Pancreas (tissue), 10 donors: ENCODE measurements at regions not wholly inside any gene's neighbourhood (a gene's known extent, or its start where the extent isn't known, plus 50 kb on each side); places are given as distances from the start of the nearest gene placed in this dataset.

Source experiments
- ATAC-seq, 4 donors: fragments of 200-7000 bp; cut with Tn5 transposase; one replicate each; pipeline versions ENCODE4 v1.8.0 to v1.9.1; 2020; ENCODE audit warnings: mild to moderate bottlenecking in 4 of 4, moderate library complexity in 4 of 4
- DNase-seq, 6 donors: peaks; one replicate each; pipeline ENCODE4 v3.0.0-alpha.2; 2020
- FAIRE-seq: peaks from 2 replicates; lab custom pipeline; 2012; peaks lifted over from hg19 to GRCh38; lab: Jason Lieb, UNC
- H3K27ac ChIP-seq, 4 donors: fragments of 200-600 bp; sonication (generic); 1 replicate in 3 of 4; 2 replicates in 1 of 4; pipeline versions ENCODE4 v1.5.0 to v1.8.0; 2020
- H3K27me3 ChIP-seq, 4 donors: fragments of 200-600 bp; one replicate each; pipeline ENCODE4 v1.8.0; 2021
- H3K36me3 ChIP-seq, 3 donors: fragments of 200-600 bp; sonication (generic) in 1 of 3; one replicate each; pipeline versions ENCODE4 v1.5.0 to v1.8.0; 2020 to 2021
- H3K4me1 ChIP-seq, 3 donors: fragments of 200-600 bp; one replicate each; pipeline ENCODE4 v1.8.0; 2021
- H3K4me3 ChIP-seq, 4 donors: fragments of 200-600 bp; sonication (generic) in 2 of 4; one replicate each; pipeline versions ENCODE4 v1.5.0 to v1.8.0; 2020 to 2021
- H3K9me3 ChIP-seq, 4 donors: fragments of 200-600 bp; one replicate each; pipeline ENCODE4 v1.8.0; 2021
- WGBS, 2 donors: extraction: QIAGEN DNeasy Blood & Tissue Kit; methylation state at CpG; one replicate each; pipeline ENCODE4 v1.1.7; 2013; 5-methylcytosine and 5-hydroxymethylcytosine counted together
- intact Hi-C, 3 donors: fragments of 100-400 bp; cut with DNase I; formaldehyde crosslinking; loops; one replicate each; pipeline versions ENCODE4 v1.11.1 to v1.14.2; 2022
- TF ChIP-seq, protein P1 (sequence below), 4 donors: fragments of 200-600 bp; sonication (generic) in 3 of 4; IDR thresholded peaks; one replicate each; pipeline versions ENCODE4 v1.5.0 to v1.8.0; 2021; ENCODE audit warnings: antibody characterized with exemption in 4 of 4
- donor health status: healthy with polysubstance abuse.
- donor health status: DM: no; HTN: no; CAD: no; lungs with moderate emphysema.
- donor health status: DM: no; HTN: no; CAD: no.
- donor health status: control.
- donor health status: control.
- donor health status: Bipolar disorder and iron deficiency.
- donor health status: DM: yes; HTN: yes; CAD: no.
- donor health status: DM: no; HTN: no; CAD: no.
- donor health status: DM: no; HTN: no; CAD: no.
- donor health status: DM: yes; HTN: yes; CAD: no.

DNA sequence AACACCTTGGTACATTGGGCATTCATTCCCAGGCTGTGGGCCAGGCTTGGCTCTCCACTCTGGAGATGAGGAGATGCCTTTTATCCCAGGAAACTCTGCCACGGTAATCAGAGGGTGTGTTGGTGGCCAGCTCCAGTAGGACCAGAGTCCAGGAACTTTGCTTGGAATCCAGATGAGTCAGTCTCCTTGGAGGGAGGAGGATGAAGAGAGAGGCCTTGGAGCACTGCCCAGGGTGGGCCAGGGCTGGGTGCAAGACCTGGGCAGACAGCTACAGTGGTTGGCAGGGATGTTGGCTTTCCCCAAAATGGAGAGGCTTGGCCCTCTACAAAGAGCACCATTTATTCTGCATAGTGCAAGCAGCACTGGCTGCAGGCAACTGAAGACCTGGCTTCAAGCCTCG lies 209.0 kb downstream of the RGS9 start:
- FAIRE-seq: no peak
- TF ChIP-seq, protein P1, sequence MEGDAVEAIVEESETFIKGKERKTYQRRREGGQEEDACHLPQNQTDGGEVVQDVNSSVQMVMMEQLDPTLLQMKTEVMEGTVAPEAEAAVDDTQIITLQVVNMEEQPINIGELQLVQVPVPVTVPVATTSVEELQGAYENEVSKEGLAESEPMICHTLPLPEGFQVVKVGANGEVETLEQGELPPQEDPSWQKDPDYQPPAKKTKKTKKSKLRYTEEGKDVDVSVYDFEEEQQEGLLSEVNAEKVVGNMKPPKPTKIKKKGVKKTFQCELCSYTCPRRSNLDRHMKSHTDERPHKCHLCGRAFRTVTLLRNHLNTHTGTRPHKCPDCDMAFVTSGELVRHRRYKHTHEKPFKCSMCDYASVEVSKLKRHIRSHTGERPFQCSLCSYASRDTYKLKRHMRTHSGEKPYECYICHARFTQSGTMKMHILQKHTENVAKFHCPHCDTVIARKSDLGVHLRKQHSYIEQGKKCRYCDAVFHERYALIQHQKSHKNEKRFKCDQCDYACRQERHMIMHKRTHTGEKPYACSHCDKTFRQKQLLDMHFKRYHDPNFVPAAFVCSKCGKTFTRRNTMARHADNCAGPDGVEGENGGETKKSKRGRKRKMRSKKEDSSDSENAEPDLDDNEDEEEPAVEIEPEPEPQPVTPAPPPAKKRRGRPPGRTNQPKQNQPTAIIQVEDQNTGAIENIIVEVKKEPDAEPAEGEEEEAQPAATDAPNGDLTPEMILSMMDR (IDR thresholded peaks at IDR 0.05): no peak
- no peaks in the 10 kb centered on the region for H3K9me3 ChIP-seq
- DNase-seq: no peak
- H3K4me1 ChIP-seq: no peaks in the 10 kb centered on the region
- intact Hi-C loops: no loop called here
- no peak overlapping the region for H3K27ac ChIP-seq
- no peak overlapping the region for H3K4me3 ChIP-seq
- no peak for ATAC-seq
- no peaks in the 10 kb centered on the region for H3K27me3 ChIP-seq
- H3K36me3 ChIP-seq: no peaks in the 10 kb centered on the region
- 72 to 73% methylated on average over 2 of the region's 2 CpGs for WGBS, 2 donors

DNA sequence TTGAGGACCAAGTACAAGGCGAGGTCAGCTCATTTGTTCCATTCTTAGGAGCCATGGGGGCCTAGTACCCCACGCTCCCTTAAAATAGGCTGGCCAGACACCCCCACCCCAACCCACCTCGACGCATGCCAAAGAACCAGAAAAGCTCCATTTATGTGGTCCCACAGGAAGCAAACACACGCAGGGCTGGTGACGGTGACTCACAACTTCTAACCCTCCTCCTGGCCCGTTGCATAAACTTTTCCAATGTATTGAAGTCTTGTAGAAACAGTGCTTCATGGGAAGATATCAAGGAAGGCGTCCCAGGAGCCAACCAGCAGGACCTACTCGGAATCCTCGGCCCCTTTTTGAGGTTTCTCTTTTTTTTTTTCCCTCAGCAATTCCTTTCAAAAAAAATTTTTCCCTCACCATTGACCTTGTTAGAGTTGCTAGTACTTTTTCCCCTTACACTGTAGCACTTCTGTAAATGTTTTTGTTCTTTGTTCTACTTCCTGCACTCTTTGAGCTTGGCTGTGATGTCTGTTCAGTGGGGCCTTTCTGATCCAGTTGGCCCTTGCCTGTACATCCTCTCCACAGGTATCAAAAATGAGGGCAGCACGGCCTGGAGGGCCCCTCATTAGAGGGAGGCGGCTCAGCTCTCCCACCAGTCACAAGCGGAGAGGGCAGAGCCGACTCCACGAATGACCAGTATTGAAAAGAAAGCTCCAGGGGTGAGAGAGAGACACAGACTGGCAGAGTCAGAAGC lies 208.3 kb downstream of the RGS9 start:
- no peak for ATAC-seq
- no peak for FAIRE-seq
- Histone ChIP-seq H3K27me3 (no peaks in the 10 kb centered on the region), H3K36me3 (no peaks in the 10 kb centered on the region), H3K27ac (no peak overlapping the region), H3K9me3 (no peaks in the 10 kb centered on the region), H3K4me3 (no peak overlapping the region), H3K4me1 (no peaks in the 10 kb centered on the region)
- TF ChIP-seq, protein P1 (IDR thresholded peaks at IDR 0.05): no peak
- DNase-seq: no peak
- 78 to 88% methylated on average over 15 of the region's 15 CpGs for WGBS, 2 donors
- intact Hi-C loops: no loop called here

GRCh38 chr17:65340401-65340800 lies 203.2 kb downstream of the RGS9 start:
- intact Hi-C loops: no loop called here
- no peak overlapping the region for H3K27ac ChIP-seq
- DNase-seq (no peak), FAIRE-seq (no peak), ATAC-seq (no peak)
- no peaks in the 10 kb centered on the region for H3K36me3 ChIP-seq
- TF ChIP-seq, protein P1 (IDR thresholded peaks at IDR 0.05): no peak
- no peak overlapping the region for H3K4me3 ChIP-seq
- no peaks in the 10 kb centered on the region for H3K9me3 ChIP-seq
- H3K27me3 ChIP-seq: no peaks in the 10 kb centered on the region
- H3K4me1 ChIP-seq: no peaks in the 10 kb centered on the region

GRCh38 chr17:65334406-65334805 lies 197.2 kb downstream of the RGS9 start:
- Histone ChIP-seq H3K4me1 (no peaks in the 10 kb centered on the region), H3K4me3 (no peak overlapping the region), H3K27me3 (no peaks in the 10 kb centered on the region), H3K9me3 (no peaks in the 10 kb centered on the region), H3K36me3 (no peaks in the 10 kb centered on the region), H3K27ac (no peak overlapping the region)
- 74 to 77% methylated on average over 6 of the region's 6 CpGs for WGBS, 2 donors
- TF ChIP-seq, protein P1 (IDR thresholded peaks at IDR 0.05): no peak
- ATAC-seq: no peak
- FAIRE-seq: no peak
- DNase-seq: no peak
- intact Hi-C loops: no loop called here

- Histone ChIP-seq H3K27ac (no peak overlapping the region), H3K4me1 (no peaks in the 10 kb centered on the region), H3K9me3 (no peaks in the 10 kb centered on the region), H3K4me3 (no peak overlapping the region), H3K36me3 (no peaks in the 10 kb centered on the region), H3K27me3 (no peaks in the 10 kb centered on the region)
- WGBS, 2 donors: 60 to 66% methylated on average over 3 of the region's 3 CpGs
- intact Hi-C loops: no loop called here
- TF ChIP-seq, protein P1 (IDR thresholded peaks at IDR 0.05): no peak
- DNase-seq: no peak
- ATAC-seq: no peak
- FAIRE-seq: no peak
Measured at GRCh38 chr17:65332779-65333178, 195.6 kb downstream of the RGS9 start.
